ENCODE measurements at regions not wholly inside any gene's neighbourhood (a gene's known extent, or its start where the extent isn't known, plus 50 kb on each side); places are given as distances from the start of the nearest gene placed in this dataset.

GRCh38 chr1:96515430-96515829, 206.2 kb upstream of the PTBP2 start:
- Histone ChIP-seq H3K36me3 (ENCODE audit: control insufficient read depth in 2 of 2, extremely low read depth in 1 of 2, insufficient read depth in 2 of 2, low read length in 2 of 2) (no peaks in the 10 kb centered on the region), H4K20me1 (ENCODE audit: control insufficient read depth, extremely low read depth, insufficient read depth, low read length) (no peaks in the 10 kb centered on the region), H3K4me3 (ENCODE audit: control insufficient read depth in 2 of 3, extremely low read depth in 1 of 3, insufficient read depth in 2 of 3, low read depth in 1 of 3, low read length in 3 of 3) (no peak overlapping the region), H3K4me1 (ENCODE audit: control insufficient read depth, extremely low read depth, insufficient read depth, low read length) (no peaks in the 10 kb centered on the region), H3K4me2 (ENCODE audit: control insufficient read depth, extremely low read depth, insufficient read depth, low read depth, low read length) (no peak overlapping the region), H3K79me2 (ENCODE audit: control insufficient read depth, insufficient read depth, low read length) (no peaks in the 10 kb centered on the region), H3K9ac (ENCODE audit: control insufficient read depth, extremely low read depth, insufficient read depth, low read length) (no peak overlapping the region), H3K9me3 (ENCODE audit: control insufficient read depth, low read depth, low read length) (no peaks in the 10 kb centered on the region), H3K27ac (ENCODE audit: control insufficient read depth, insufficient read depth, low read length) (no peak overlapping the region), H3K9me1 (ENCODE audit: control insufficient read depth, extremely low read depth, insufficient read depth, low read length) (no peaks in the 10 kb centered on the region), H2AFZ (ENCODE audit: control insufficient read depth, low read length) (no peak overlapping the region), H3K27me3 (ENCODE audit: control insufficient read depth, extremely low read depth, insufficient read depth, low read length) (no peaks in the 10 kb centered on the region)
- FAIRE-seq (no peak), DNase-seq (ENCODE audit: low read depth, low spot score) (no peak)
- dilution Hi-C loops (cut with MboI; ENCODE audit: extremely low pct_ligation_motif_present, low sequenced_read_pairs), result no loop called here
- TF ChIP-seq EZH2 (IDR thresholded peaks at IDR 0.05; ENCODE audit: low read length) (no peak), CTCF (optimal IDR thresholded peaks at IDR 0.05 in 1 of 3, IDR thresholded peaks at IDR 0.05 in 1 of 3, conservative IDR thresholded peaks at IDR 0.05 in 1 of 3; ENCODE audit: extremely low read depth in 1 of 3, insufficient read depth in 2 of 3, low read length in 3 of 3) (no peak)

- Histone ChIP-seq H3K9me1 (ENCODE audit: control insufficient read depth, extremely low read depth, insufficient read depth, low read length) (no peaks in the 10 kb centered on the region), H3K79me2 (ENCODE audit: control insufficient read depth, insufficient read depth, low read length) (no peaks in the 10 kb centered on the region), H3K9me3 (ENCODE audit: control insufficient read depth, low read depth, low read length) (no peaks in the 10 kb centered on the region), H3K27ac (ENCODE audit: control insufficient read depth, insufficient read depth, low read length) (no peak overlapping the region), H3K4me1 (ENCODE audit: control insufficient read depth, extremely low read depth, insufficient read depth, low read length) (no peaks in the 10 kb centered on the region), H3K4me2 (ENCODE audit: control insufficient read depth, extremely low read depth, insufficient read depth, low read depth, low read length) (no peak overlapping the region), H2AFZ (ENCODE audit: control insufficient read depth, low read length) (no peak overlapping the region), H3K27me3 (ENCODE audit: control insufficient read depth, extremely low read depth, insufficient read depth, low read length) (no peaks in the 10 kb centered on the region), H3K36me3 (ENCODE audit: control insufficient read depth in 2 of 2, extremely low read depth in 1 of 2, insufficient read depth in 2 of 2, low read length in 2 of 2) (no peaks in the 10 kb centered on the region), H4K20me1 (ENCODE audit: control insufficient read depth, extremely low read depth, insufficient read depth, low read length) (no peaks in the 10 kb centered on the region), H3K4me3 (ENCODE audit: control insufficient read depth in 2 of 3, extremely low read depth in 1 of 3, insufficient read depth in 2 of 3, low read depth in 1 of 3, low read length in 3 of 3) (no peak overlapping the region), H3K9ac (ENCODE audit: control insufficient read depth, extremely low read depth, insufficient read depth, low read length) (no peak overlapping the region)
- DNase-seq (ENCODE audit: low read depth, low spot score), result no peak
- no peak for TF ChIP-seq EZH2 (IDR thresholded peaks at IDR 0.05; ENCODE audit: low read length)
- no peak for TF ChIP-seq CTCF (optimal IDR thresholded peaks at IDR 0.05 in 1 of 3, IDR thresholded peaks at IDR 0.05 in 1 of 3, conservative IDR thresholded peaks at IDR 0.05 in 1 of 3; ENCODE audit: extremely low read depth in 1 of 3, insufficient read depth in 2 of 3, low read length in 3 of 3)
- FAIRE-seq, result no peak
- dilution Hi-C loops (cut with MboI; ENCODE audit: extremely low pct_ligation_motif_present, low sequenced_read_pairs), result no loop called here
These were observed 205.7 kb upstream of the PTBP2 start for GRCh38 chr1:96515925-96516324.

All from keratinocyte (primary cell).